ENCODE measurements at regions not wholly inside any gene's neighbourhood (a gene's known extent, or its start where the extent isn't known, plus 50 kb on each side); places are given as distances from the start of the nearest gene placed in this dataset.
A peak's percentile ranks its signal among the peaks of the same experiment; 100 is the strongest.
"Not testable (repeated sequence)": the region's sequence is repeated elsewhere in the genome, so short reads cannot be mapped to it uniquely, and the experiment has no call there.

DNA sequence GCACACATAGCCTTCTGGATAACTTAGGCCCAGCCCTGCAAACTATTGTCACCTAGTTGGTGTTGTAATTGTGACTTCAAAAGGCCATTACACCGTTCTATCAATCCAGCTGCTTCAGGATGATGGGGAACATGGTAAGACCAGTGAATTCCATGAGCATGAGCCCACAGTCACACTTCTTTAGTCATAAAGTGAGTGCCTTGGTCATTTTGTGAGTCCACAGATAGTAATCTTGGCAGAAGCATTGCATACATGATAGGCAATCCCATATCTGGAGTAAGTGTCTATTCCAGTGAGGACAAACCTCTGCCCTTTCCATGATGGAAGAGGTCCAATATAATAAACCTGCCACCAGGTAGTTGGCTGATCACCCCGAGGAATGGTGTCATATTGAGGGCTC, 94.5 kb upstream of the RAI14 start:
- not testable (repeated sequence) for H3K27ac ChIP-seq (ENCODE audit: low read depth, low read length); H3K27me3 ChIP-seq (ENCODE audit: control insufficient read depth in 1 of 2, insufficient read depth in 2 of 2, low read length in 2 of 2); H3K4me3 ChIP-seq (ENCODE audit: low read depth in 1 of 2, low read length in 2 of 2); H3K9ac ChIP-seq (ENCODE audit: low read depth in 1 of 2, low read length in 2 of 2); H3K9me3 ChIP-seq (ENCODE audit: control insufficient read depth in 1 of 2, low read length in 2 of 2); H3K36me3 ChIP-seq (ENCODE audit: control insufficient read depth in 1 of 2, insufficient read depth in 2 of 2, low read length in 2 of 2)
- peaks cover 7 to 17% of the 10 kb centered on the region in 2 donors for H3K4me1 ChIP-seq (ENCODE audit: control insufficient read depth in 1 of 2, insufficient read depth in 2 of 2, low read length in 2 of 2)

- no peaks in the 10 kb centered on the region for H3K36me3 ChIP-seq (ENCODE audit: control insufficient read depth in 1 of 2, insufficient read depth in 2 of 2, low read length in 2 of 2)
Observed at GRCh38 chr5:34562791-34563190, 93.3 kb upstream of the RAI14 start.

GRCh38 chr5:34563269-34563668, 92.9 kb upstream of the RAI14 start:
- H3K4me3 ChIP-seq (ENCODE audit: low read depth in 1 of 2, low read length in 2 of 2): no peak overlapping the region
- peaks cover 3 to 13% of the 10 kb centered on the region in 2 donors for H3K4me1 ChIP-seq (ENCODE audit: control insufficient read depth in 1 of 2, insufficient read depth in 2 of 2, low read length in 2 of 2)
- H3K9ac ChIP-seq (ENCODE audit: low read depth in 1 of 2, low read length in 2 of 2): no peak overlapping the region
- H3K36me3 ChIP-seq (ENCODE audit: control insufficient read depth in 1 of 2, insufficient read depth in 2 of 2, low read length in 2 of 2): no peaks in the 10 kb centered on the region
- no peak overlapping the region for H3K27ac ChIP-seq (ENCODE audit: low read depth, low read length)
- no peaks in the 10 kb centered on the region for H3K27me3 ChIP-seq (ENCODE audit: control insufficient read depth in 1 of 2, insufficient read depth in 2 of 2, low read length in 2 of 2)
- no peaks in the 10 kb centered on the region for H3K9me3 ChIP-seq (ENCODE audit: control insufficient read depth in 1 of 2, low read length in 2 of 2)

More at GRCh38 chr5:34562791-34563190, 93.3 kb upstream of the RAI14 start:
- Histone ChIP-seq H3K27me3 (ENCODE audit: control insufficient read depth in 1 of 2, insufficient read depth in 2 of 2, low read length in 2 of 2) (no peaks in the 10 kb centered on the region), H3K9me3 (ENCODE audit: control insufficient read depth in 1 of 2, low read length in 2 of 2) (no peaks in the 10 kb centered on the region), H3K4me3 (ENCODE audit: low read depth in 1 of 2, low read length in 2 of 2) (no peak overlapping the region), H3K27ac (ENCODE audit: low read depth, low read length) (no peak overlapping the region), H3K9ac (ENCODE audit: low read depth in 1 of 2, low read length in 2 of 2) (no peak overlapping the region), H3K4me1 (ENCODE audit: control insufficient read depth in 1 of 2, insufficient read depth in 2 of 2, low read length in 2 of 2) (peaks cover 3 to 13% of the 10 kb centered on the region in 2 donors)

DNA sequence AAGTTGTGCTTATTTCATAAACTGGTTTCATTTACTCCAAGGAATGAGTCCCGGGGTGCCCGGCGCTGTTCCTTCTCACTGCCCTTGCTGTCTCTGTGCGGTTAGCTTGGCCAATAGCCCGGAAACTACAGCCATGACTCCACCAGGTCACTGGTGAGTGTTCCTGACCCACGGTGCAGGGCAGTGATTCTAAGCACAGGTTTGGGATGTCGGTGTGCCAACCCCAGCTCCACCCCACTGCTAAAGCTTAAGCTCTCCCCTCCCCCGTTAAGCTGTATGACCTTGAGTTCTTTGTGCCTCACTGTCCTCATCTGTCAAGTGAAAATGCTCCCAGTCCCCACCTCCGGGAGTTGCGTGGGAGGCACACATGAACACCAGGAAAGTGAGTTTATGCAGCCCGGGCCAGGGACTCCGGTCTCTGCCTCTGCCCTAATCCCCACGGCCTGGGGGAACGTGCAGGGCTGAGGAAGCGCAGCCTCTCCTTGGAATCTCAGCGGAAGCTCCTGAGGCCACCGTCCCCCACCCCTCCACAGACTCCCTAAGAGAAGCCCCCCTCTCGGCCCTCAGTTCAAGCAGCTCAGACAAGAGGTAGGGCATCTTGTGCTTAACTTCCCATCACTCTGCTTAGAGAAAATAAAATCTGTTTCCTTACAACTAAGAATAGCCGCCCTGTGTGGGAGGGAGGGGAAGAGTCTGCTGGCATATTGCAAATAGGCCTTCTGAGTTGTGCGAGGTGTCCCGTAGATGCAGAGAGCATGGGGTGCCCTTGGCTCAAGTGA, 92.0 kb upstream of the RAI14 start:
- Histone ChIP-seq H3K27ac (ENCODE audit: low read depth, low read length) (no peak overlapping the region), H3K9me3 (ENCODE audit: control insufficient read depth in 1 of 2, low read length in 2 of 2) (no peaks in the 10 kb centered on the region), H3K36me3 (ENCODE audit: control insufficient read depth in 1 of 2, insufficient read depth in 2 of 2, low read length in 2 of 2) (no peaks in the 10 kb centered on the region), H3K4me1 (ENCODE audit: control insufficient read depth in 1 of 2, insufficient read depth in 2 of 2, low read length in 2 of 2) (peaks cover 3 to 13% of the 10 kb centered on the region in 2 donors), H3K27me3 (ENCODE audit: control insufficient read depth in 1 of 2, insufficient read depth in 2 of 2, low read length in 2 of 2) (no peaks in the 10 kb centered on the region), H3K4me3 (ENCODE audit: low read depth in 1 of 2, low read length in 2 of 2) (no peak overlapping the region), H3K9ac (ENCODE audit: low read depth in 1 of 2, low read length in 2 of 2) (no peak overlapping the region)

- no peaks in the 10 kb centered on the region for H3K9me3 ChIP-seq (ENCODE audit: control insufficient read depth in 1 of 2, low read length in 2 of 2)
- H3K27ac ChIP-seq (ENCODE audit: low read depth, low read length): no peak overlapping the region
- no peaks in the 10 kb centered on the region for H3K36me3 ChIP-seq (ENCODE audit: control insufficient read depth in 1 of 2, insufficient read depth in 2 of 2, low read length in 2 of 2)
- no peak overlapping the region for H3K9ac ChIP-seq (ENCODE audit: low read depth in 1 of 2, low read length in 2 of 2)
- H3K27me3 ChIP-seq (ENCODE audit: control insufficient read depth in 1 of 2, insufficient read depth in 2 of 2, low read length in 2 of 2): no peaks in the 10 kb centered on the region
- H3K4me1 ChIP-seq (ENCODE audit: control insufficient read depth in 1 of 2, insufficient read depth in 2 of 2, low read length in 2 of 2): peaks cover 3 to 13% of the 10 kb centered on the region in 2 donors
- no peak overlapping the region for H3K4me3 ChIP-seq (ENCODE audit: low read depth in 1 of 2, low read length in 2 of 2)
Observed at GRCh38 chr5:34564710-34565235, 91.4 kb upstream of the RAI14 start.

DNA sequence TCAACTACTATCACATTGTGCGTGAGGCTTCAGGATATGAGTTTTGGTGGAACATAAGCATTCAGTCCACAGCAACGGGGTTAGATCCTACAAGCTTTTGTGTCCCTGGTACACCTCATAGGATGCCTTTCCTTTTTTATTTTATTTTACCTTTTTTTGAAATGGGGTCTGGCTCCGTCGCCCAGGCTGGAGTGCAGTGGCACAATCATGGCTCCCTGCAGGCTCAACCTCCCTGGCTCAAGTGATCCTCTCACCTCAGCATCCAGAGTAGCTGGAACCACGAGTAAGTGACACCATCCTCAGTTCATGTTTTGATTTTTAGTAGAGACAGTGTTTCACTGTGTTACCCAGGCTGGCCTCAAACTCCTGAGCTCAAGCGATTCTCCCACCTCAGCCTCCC, 86.0 kb upstream of the RAI14 start:
- H3K9ac ChIP-seq (ENCODE audit: low read depth in 1 of 2, low read length in 2 of 2): no peak overlapping the region
- no peak overlapping the region for H3K27ac ChIP-seq (ENCODE audit: low read depth, low read length)
- no peak overlapping the region for H3K4me3 ChIP-seq (ENCODE audit: low read depth in 1 of 2, low read length in 2 of 2)
- no peaks in the 10 kb centered on the region for H3K27me3 ChIP-seq (ENCODE audit: control insufficient read depth in 1 of 2, insufficient read depth in 2 of 2, low read length in 2 of 2)
- no peaks in the 10 kb centered on the region for H3K36me3 ChIP-seq (ENCODE audit: control insufficient read depth in 1 of 2, insufficient read depth in 2 of 2, low read length in 2 of 2)
- no peaks in the 10 kb centered on the region for H3K9me3 ChIP-seq (ENCODE audit: control insufficient read depth in 1 of 2, low read length in 2 of 2)
- peaks cover 3 to 7% of the 10 kb centered on the region in 2 donors for H3K4me1 ChIP-seq (ENCODE audit: control insufficient read depth in 1 of 2, insufficient read depth in 2 of 2, low read length in 2 of 2)

- Histone ChIP-seq H3K27ac (ENCODE audit: low read depth, low read length) (no peak overlapping the region), H3K9me3 (ENCODE audit: control insufficient read depth in 1 of 2, low read length in 2 of 2) (no peaks in the 10 kb centered on the region)
Observed at GRCh38 chr5:34570721-34571676, 85.1 kb upstream of the RAI14 start.

DNA sequence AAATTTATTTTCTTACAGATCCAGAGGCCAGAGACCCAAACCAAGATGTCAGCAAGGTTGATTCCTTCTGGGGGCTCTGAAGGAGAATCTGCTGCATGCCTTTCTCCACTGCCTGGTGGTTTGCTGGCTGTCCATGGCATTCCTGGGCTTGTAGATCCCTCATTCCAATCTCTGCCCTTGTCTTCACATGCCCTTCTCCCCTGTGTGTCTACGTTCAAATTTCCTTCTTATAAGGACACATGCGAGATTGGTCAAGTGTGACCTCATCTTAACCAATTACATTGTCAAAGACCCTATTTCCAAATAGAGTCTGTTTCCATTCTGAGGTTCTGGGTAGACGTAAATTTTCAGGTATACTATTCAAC, 84.5 kb upstream of the RAI14 start:
- Histone ChIP-seq H3K9me3 (ENCODE audit: control insufficient read depth in 1 of 2, low read length in 2 of 2) (no peaks in the 10 kb centered on the region), H3K9ac (ENCODE audit: low read depth in 1 of 2, low read length in 2 of 2) (no peak overlapping the region), H3K27me3 (ENCODE audit: control insufficient read depth in 1 of 2, insufficient read depth in 2 of 2, low read length in 2 of 2) (no peaks in the 10 kb centered on the region), H3K27ac (ENCODE audit: low read depth, low read length) (no peak overlapping the region), H3K36me3 (ENCODE audit: control insufficient read depth in 1 of 2, insufficient read depth in 2 of 2, low read length in 2 of 2) (no peaks in the 10 kb centered on the region), H3K4me3 (ENCODE audit: low read depth in 1 of 2, low read length in 2 of 2) (no peak overlapping the region), H3K4me1 (ENCODE audit: control insufficient read depth in 1 of 2, insufficient read depth in 2 of 2, low read length in 2 of 2) (peaks cover 0 to 9% of the 10 kb centered on the region in 2 donors)

More at GRCh38 chr5:34570721-34571676, 85.1 kb upstream of the RAI14 start:
- Histone ChIP-seq H3K9ac (ENCODE audit: low read depth in 1 of 2, low read length in 2 of 2) (no peak overlapping the region), H3K4me1 (ENCODE audit: control insufficient read depth in 1 of 2, insufficient read depth in 2 of 2, low read length in 2 of 2) (peaks cover 2 to 9% of the 10 kb centered on the region in 2 donors), H3K36me3 (ENCODE audit: control insufficient read depth in 1 of 2, insufficient read depth in 2 of 2, low read length in 2 of 2) (no peaks in the 10 kb centered on the region), H3K27me3 (ENCODE audit: control insufficient read depth in 1 of 2, insufficient read depth in 2 of 2, low read length in 2 of 2) (no peaks in the 10 kb centered on the region), H3K4me3 (ENCODE audit: low read depth in 1 of 2, low read length in 2 of 2) (no peak overlapping the region)

DNA sequence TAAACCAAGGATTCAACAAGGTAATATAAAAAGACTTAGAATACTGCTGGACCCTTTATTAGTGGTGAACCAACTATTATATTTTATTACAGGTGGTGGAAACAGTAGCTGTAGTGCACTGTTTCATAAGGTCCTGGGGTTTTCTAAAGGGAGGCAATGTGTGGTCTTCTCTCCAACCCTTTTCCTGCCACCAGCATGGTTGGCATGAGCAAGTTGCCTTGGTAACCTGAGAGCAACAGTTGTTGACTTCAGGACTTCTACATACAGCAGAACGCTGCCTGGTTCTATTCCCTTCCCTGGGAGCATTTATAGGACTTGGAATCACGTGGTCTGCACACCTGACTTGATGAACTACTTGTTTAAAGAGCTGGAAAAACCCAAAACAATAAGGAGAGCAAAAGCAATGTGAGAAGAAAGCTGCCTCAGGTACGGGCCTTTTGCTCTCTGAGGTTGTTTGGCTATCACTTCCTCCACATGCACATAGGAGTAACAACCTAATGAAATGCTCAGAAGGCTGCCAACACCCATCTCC, 81.1 kb upstream of the RAI14 start:
- no peaks in the 10 kb centered on the region for H3K9me3 ChIP-seq (ENCODE audit: control insufficient read depth in 1 of 2, low read length in 2 of 2)
- H3K4me3 ChIP-seq (ENCODE audit: low read depth in 1 of 2, low read length in 2 of 2): peak overlapping the region in 1 of 2 donors; percentile 3
- H3K4me1 ChIP-seq (ENCODE audit: control insufficient read depth in 1 of 2, insufficient read depth in 2 of 2, low read length in 2 of 2): peaks cover 0 to 9% of the 10 kb centered on the region in 2 donors
- no peaks in the 10 kb centered on the region for H3K36me3 ChIP-seq (ENCODE audit: control insufficient read depth in 1 of 2, insufficient read depth in 2 of 2, low read length in 2 of 2)
- no peak overlapping the region for H3K27ac ChIP-seq (ENCODE audit: low read depth, low read length)
- no peak overlapping the region for H3K9ac ChIP-seq (ENCODE audit: low read depth in 1 of 2, low read length in 2 of 2)
- H3K27me3 ChIP-seq (ENCODE audit: control insufficient read depth in 1 of 2, insufficient read depth in 2 of 2, low read length in 2 of 2): no peaks in the 10 kb centered on the region

Data from duodenal mucosa (tissue), 2 donors.